Left lung (tissue), 4 donors: ENCODE measurements at regions not wholly inside any gene's neighbourhood (a gene's known extent, or its start where the extent isn't known, plus 50 kb on each side); places are given as distances from the start of the nearest gene placed in this dataset.

Experiments used
- ATAC-seq: fragments of 200-7000 bp; cut with Tn5 transposase; one replicate; pipeline ENCODE4 v1.9.1; 2020; ENCODE audit warnings: moderate library complexity
- DNase-seq, 4 donors: peaks; one replicate each; pipeline ENCODE4 v3.0.0-alpha.2; 2013 to 2020
- H3K27ac ChIP-seq, 2 donors: fragments of 200-600 bp; sonication (generic) in 1 of 2; one replicate each; pipeline versions ENCODE4 v1.5.0 to v1.8.0; 2020 to 2021
- H3K27me3 ChIP-seq, 2 donors: fragments of 200-600 bp; sonication (generic) in 1 of 2; one replicate each; pipeline versions ENCODE4 v1.5.0 to v1.8.0; 2020 to 2021
- H3K36me3 ChIP-seq, 2 donors: fragments of 200-600 bp; sonication (generic) in 1 of 2; one replicate each; pipeline versions ENCODE4 v1.5.0 to v1.8.0; 2020 to 2021
- H3K4me1 ChIP-seq, 2 donors: fragments of 200-600 bp; one replicate each; pipeline ENCODE4 v1.8.0; 2021
- H3K4me3 ChIP-seq, 2 donors: fragments of 200-600 bp; sonication (generic) in 1 of 2; one replicate each; pipeline versions ENCODE4 v1.5.0 to v1.8.0; 2020 to 2021; ENCODE audit warnings: mild to moderate bottlenecking in 1 of 2
- H3K9me3 ChIP-seq, 2 donors: fragments of 200-600 bp; sonication (generic) in 1 of 2; one replicate each; pipeline versions ENCODE4 v1.5.0 to v1.8.0; 2020 to 2021
- CTCF ChIP-seq, 2 donors: fragments of 200-600 bp; sonication (generic) in 1 of 2; IDR thresholded peaks; one replicate each; pipeline versions ENCODE4 v1.5.0 to v1.8.0; 2021; ENCODE audit warnings: antibody characterized with exemption in 2 of 2
- intact Hi-C, 2 donors: fragments of 100-400 bp; cut with DNase I; formaldehyde crosslinking; loops; one replicate each; pipeline versions ENCODE4 v1.11.2 to v1.14.2; 2022
- donor health status: DM: no; HTN: yes; CAD: no.
- donor health status: DM: no; HTN: no; CAD: no.

DNA sequence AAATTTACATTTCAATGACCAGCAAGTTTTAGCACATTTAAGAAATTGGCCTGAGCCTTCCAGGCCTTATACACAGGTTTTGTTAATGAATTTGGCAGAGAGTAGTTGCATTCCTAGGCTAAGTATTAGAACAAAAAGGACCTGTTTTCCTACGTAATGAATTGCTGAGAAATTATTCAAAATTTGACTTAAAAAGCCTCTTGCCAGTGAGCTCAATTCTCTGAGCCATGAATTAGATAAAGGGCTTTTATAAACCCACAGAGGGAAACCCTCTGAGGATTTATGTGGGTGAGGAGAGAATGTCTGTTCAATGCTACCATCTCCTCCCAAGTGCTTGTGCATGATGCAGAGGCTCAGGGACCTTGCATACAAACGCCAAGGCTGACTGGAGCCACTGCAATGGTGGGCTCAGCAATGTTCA, 94.5 kb upstream of the PELI2 start:
- intact Hi-C loops = no loop called here
- no peaks in the 10 kb centered on the region for H3K4me1 ChIP-seq
- no peaks in the 10 kb centered on the region for H3K27me3 ChIP-seq
- no peak for TF ChIP-seq CTCF (IDR thresholded peaks at IDR 0.05)
- DNase-seq (no peak), ATAC-seq (no peak)
- H3K9me3 ChIP-seq = peaks cover 0 to 3% of the 10 kb centered on the region in 2 donors
- H3K4me3 ChIP-seq = no peak overlapping the region
- H3K36me3 ChIP-seq = no peaks in the 10 kb centered on the region
- no peak overlapping the region for H3K27ac ChIP-seq

DNA sequence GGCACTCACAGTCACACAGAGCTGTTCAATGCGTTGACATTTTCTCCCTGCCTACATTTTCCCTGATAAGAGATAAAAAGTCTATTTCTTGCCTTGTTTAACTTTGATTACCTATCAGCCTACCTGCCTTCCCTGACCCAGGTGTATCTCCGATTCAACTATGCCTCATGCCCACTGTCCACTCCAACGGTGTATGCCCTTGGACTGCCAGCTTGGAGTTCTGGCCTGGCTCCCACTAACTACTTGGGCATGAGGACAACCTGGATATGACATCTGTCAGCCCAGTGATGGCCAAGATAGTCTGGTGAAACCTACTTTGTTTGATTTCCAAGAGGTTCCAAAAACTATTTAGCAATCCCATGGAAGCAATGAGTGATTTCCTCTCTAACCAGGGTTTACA, 93.0 kb upstream of the PELI2 start:
- Histone ChIP-seq H3K4me3 (no peak overlapping the region), H3K9me3 (no peaks in the 10 kb centered on the region), H3K4me1 (no peaks in the 10 kb centered on the region), H3K36me3 (no peaks in the 10 kb centered on the region), H3K27ac (no peak overlapping the region), H3K27me3 (no peaks in the 10 kb centered on the region)
- no peak for ATAC-seq
- no peak for DNase-seq
- intact Hi-C loops = no loop called here
- no peak for TF ChIP-seq CTCF (IDR thresholded peaks at IDR 0.05)

DNA sequence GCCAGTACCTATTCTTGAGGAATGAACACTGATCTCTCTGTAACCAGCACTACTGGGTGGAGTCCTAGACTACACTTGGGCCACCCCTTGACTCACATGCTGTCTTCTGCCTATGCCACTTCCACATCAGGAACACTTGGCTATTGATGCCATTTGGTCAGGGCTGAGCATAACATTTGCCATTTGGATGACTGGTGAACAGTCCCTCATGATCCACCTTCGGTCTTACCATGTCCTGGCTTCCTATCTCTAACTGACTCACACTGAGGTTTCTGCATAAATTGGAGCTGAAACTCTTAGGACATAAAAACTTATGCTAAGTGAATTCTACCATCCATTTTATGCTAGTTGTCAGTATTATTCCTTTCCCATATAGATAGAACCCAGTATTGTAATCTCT, 91.7 kb upstream of the PELI2 start:
- no peak for DNase-seq
- Histone ChIP-seq H3K36me3 (no peaks in the 10 kb centered on the region), H3K9me3 (no peaks in the 10 kb centered on the region), H3K27me3 (no peaks in the 10 kb centered on the region), H3K4me1 (no peaks in the 10 kb centered on the region), H3K4me3 (no peak overlapping the region), H3K27ac (no peak overlapping the region)
- ATAC-seq = no peak
- intact Hi-C loops = no loop called here
- no peak for TF ChIP-seq CTCF (IDR thresholded peaks at IDR 0.05)

- Histone ChIP-seq H3K27ac (no peak overlapping the region), H3K27me3 (no peaks in the 10 kb centered on the region), H3K36me3 (no peaks in the 10 kb centered on the region), H3K9me3 (no peaks in the 10 kb centered on the region), H3K4me3 (no peak overlapping the region), H3K4me1 (no peaks in the 10 kb centered on the region)
- DNase-seq (no peak), ATAC-seq (no peak)
- no peak for TF ChIP-seq CTCF (IDR thresholded peaks at IDR 0.05)
- intact Hi-C loops = no loop called here
These were observed 90.8 kb upstream of the PELI2 start for GRCh38 chr14:56027421-56027820.

DNA sequence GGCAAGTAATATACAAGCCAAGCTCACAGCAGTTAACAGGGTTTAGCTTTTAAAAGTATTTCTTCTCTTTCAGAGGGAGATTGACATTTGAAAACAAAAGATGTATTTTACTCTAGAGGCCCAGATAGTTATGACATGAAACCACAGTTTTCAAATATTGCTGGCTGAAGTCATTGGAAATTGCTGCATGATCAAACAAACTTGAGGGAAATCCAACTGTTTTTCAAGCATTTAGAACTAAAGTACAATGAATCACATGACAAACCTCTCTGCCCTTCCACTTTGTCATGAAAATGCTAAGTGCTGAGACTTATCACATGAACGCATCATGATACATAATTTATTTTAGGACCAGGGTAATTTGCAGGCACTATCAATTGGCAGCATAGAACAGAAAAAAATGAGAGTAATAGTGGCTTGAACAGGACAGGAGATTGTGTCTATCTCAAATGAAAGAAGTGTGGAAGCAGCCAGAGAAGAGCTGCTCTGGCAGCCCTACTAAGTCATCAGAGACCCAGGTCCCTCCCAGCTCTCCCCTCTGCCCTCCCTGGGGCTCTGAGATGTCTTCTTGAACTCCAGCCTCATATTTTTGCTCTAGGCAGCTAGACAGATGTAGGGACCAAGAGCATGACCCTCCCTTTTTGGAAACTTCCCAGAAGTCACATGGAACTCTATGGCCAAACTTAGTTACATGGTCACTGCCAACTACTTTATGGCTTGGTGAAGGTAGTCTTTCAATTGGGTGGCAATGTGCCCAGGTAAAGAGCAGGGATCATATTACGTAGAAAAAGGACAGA, 90.1 kb upstream of the PELI2 start:
- no peak overlapping the region for H3K27ac ChIP-seq
- ATAC-seq = no peak
- no peaks in the 10 kb centered on the region for H3K36me3 ChIP-seq
- intact Hi-C loops = no loop called here
- no peaks in the 10 kb centered on the region for H3K9me3 ChIP-seq
- no peak for DNase-seq
- no peaks in the 10 kb centered on the region for H3K27me3 ChIP-seq
- TF ChIP-seq CTCF (IDR thresholded peaks at IDR 0.05) = no peak
- H3K4me1 ChIP-seq = no peaks in the 10 kb centered on the region
- no peak overlapping the region for H3K4me3 ChIP-seq
